Cardiac muscle cell (in vitro differentiated cells and primary cell): ENCODE measurements at regions not wholly inside any gene's neighbourhood (a gene's known extent, or its start where the extent isn't known, plus 50 kb on each side); places are given as distances from the start of the nearest gene placed in this dataset.
"Not testable (repeated sequence)": the region's sequence is repeated elsewhere in the genome, so short reads cannot be mapped to it uniquely, and the experiment has no call there.

ENCODE experiments used
- DNase-seq, 2 donors: peaks; one replicate each; pipeline versions ENCODE4 v3.0.0 to v3.0.0-alpha.2; 2010 to 2017; ENCODE audit warnings: low read depth in 1 of 2, low spot score in 1 of 2
- H3K27ac ChIP-seq: fragments of 200-600 bp; sonication (generic); 2 replicates; pipeline ENCODE4 v1.5.1; 2016
- H3K27me3 ChIP-seq: fragments of 200-600 bp; sonication (generic); 2 replicates; pipeline ENCODE4 v1.6.0; 2016; ENCODE audit warnings: control low read depth
- H3K36me3 ChIP-seq: fragments of 200-600 bp; sonication (generic); 2 replicates; pipeline ENCODE4 v1.5.1; 2016; ENCODE audit warnings: control low read depth
- H3K4me1 ChIP-seq: fragments of 200-600 bp; sonication (generic); 2 replicates; pipeline ENCODE4 v1.8.1; 2017; ENCODE audit warnings: low read depth, mild to moderate bottlenecking, mixed run types
- H3K4me3 ChIP-seq: fragments of 200-600 bp; sonication (generic); 2 replicates; pipeline ENCODE4 v1.5.1; 2016; ENCODE audit warnings: mild to moderate bottlenecking
- H3K9me3 ChIP-seq: fragments of 200-600 bp; sonication (generic); 2 replicates; pipeline ENCODE4 v1.5.1; 2017; ENCODE audit warnings: low read depth, mild to moderate bottlenecking, control low read depth

DNA sequence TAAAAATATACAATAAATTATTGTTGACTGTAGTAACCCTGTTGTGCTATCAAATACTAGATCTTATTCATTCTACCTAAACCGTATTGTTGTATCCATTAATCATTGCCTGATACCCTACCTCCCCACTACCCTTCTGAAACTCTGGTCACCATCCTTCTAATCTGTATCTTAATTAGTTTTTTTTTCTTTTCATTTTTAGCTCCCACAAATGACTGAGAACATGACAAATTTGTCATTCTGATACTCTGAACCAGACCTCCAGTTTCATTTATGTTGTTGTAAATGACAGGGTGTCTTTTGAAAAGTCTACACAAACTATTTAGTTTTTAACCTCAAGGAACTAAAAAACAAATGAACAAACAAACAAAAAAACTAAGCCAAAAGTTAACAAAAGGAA lies 185.1 kb downstream of the ZFY start:
- not testable (repeated sequence) for H3K27ac ChIP-seq, H3K9me3 ChIP-seq, H3K27me3 ChIP-seq, H3K4me1 ChIP-seq, H3K4me3 ChIP-seq, DNase-seq, H3K36me3 ChIP-seq

DNA sequence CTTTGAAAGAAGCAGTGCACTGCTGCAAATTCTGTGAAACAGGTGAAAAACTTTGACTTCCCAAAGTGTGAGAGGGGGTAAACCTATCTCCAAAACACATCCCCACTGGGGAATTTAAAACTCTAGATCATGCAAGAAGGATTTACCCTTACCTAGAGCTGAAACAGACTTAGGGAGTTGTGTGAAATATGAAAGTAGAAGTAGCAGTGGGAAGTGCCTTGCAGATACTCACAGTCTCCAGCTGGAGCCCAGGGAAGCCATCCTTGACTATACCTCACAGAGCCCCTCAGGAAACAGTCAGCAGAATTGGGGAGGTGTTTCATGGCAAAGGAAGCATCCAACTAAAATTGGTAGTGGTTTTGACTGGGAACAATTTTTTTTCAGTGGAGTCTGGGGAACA lies 185.5 kb downstream of the ZFY start:
- not testable (repeated sequence) for H3K4me1 ChIP-seq, H3K4me3 ChIP-seq, DNase-seq, H3K36me3 ChIP-seq, H3K27me3 ChIP-seq, H3K27ac ChIP-seq, H3K9me3 ChIP-seq

DNA sequence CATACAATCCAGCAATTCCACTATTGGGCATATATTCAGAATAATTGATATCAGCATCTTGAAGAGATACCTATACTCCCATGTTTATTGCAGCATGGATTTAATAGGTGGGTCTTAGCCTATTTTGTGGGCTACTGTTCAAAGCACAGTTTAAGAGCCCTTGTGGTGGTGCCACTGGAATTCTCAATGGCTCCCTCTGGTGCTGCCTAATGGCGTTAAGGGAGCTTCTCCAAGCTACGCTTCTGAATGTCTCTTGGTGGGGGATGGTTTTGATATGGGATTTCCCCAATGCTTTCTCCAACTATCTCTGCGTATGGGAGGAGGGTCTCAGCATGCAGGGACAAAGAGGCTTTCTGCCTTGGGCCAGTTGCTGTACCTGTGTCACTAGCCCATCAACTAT lies 188.3 kb downstream of the ZFY start:
- H3K4me3 ChIP-seq, H3K36me3 ChIP-seq, H3K4me1 ChIP-seq, DNase-seq, H3K27me3 ChIP-seq, H3K9me3 ChIP-seq, H3K27ac ChIP-seq: not testable (repeated sequence)

DNA sequence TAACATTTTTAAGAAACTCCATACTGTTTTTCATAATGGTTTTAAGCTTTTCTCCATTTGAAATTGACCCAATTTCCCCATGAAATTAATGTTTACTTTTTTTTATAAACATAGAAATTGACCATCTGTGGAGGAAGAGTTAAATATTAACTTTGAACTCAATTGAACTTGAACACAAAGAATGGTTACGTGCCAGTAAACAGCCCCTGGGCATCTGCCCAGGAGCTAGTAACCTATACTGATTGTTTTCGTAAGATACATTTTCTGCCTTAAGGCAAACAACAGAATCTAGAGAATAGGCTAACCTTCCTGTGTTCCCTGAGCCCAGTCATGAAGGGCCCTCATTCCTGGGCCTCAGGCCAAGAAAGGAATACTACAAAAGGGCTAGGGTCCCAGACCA lies 235.9 kb downstream of the ZFY start:
- not testable (repeated sequence) for H3K27ac ChIP-seq, H3K4me3 ChIP-seq, H3K9me3 ChIP-seq, DNase-seq, H3K4me1 ChIP-seq, H3K27me3 ChIP-seq, H3K36me3 ChIP-seq

DNA sequence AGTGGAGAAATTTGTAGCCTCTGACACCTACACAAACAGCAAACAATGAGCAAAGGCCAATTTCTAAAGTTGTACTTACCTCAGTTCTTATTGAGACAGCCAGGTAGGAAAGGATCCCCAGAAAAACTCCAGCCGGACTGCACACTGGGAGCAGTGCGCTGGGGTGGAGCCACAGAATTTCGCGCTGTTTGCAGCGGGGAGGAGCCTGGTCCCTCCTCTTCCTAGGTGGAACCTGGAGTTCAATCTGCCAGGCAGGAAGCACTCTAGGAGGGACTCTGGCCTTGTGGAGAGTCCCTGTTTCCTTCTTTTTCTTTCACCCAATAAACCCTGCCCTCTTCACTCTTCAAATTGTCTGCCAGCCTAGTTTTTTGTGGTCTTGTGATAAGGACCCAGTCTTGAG lies 259.9 kb downstream of the ZFY start:
- not testable (repeated sequence) for H3K27ac ChIP-seq, H3K36me3 ChIP-seq, H3K4me3 ChIP-seq, H3K9me3 ChIP-seq, H3K27me3 ChIP-seq, DNase-seq, H3K4me1 ChIP-seq

DNA sequence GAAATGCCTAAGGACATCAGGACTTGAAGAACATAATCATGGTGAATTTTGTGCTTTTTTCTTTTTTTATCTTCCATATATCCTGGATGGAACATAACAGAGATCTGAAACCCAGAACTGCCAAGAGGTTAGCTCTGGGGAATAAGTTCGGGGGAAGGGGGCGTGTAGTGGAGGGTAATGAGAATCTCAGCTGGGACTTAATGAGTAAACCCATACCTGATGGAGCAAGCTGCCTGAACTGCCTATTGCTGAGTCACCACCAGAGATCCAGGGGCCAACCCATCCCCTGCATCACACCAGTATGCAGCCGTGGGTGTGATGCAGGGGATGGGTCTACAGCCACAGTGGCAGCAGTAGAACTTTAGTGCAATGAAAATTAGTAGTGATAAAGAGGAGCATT lies 267.1 kb downstream of the ZFY start:
- H3K27ac ChIP-seq, H3K36me3 ChIP-seq, DNase-seq, H3K9me3 ChIP-seq, H3K4me1 ChIP-seq, H3K27me3 ChIP-seq, H3K4me3 ChIP-seq: not testable (repeated sequence)

DNA sequence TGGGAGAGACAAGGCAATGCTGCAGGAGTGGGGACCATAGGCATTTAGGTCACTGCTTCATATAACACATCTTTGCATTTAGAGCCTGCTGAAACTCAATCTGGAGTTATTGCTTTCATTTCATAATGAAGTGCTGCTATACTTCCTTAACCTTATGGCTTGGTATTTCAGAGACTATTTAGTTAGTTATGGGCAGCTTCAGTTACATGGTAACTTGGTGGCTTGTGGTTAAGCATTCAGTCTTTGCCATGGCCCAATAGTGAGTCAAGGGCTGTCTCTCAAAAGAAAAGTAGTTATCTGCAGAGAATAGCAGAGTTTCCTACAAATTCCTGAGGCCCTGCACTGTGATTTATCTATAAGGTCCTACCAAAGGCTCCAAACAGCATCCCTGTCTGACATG lies 271.6 kb downstream of the ZFY start:
- not testable (repeated sequence) for H3K36me3 ChIP-seq, H3K27ac ChIP-seq, H3K27me3 ChIP-seq, H3K4me3 ChIP-seq, H3K9me3 ChIP-seq, H3K4me1 ChIP-seq, DNase-seq

DNA sequence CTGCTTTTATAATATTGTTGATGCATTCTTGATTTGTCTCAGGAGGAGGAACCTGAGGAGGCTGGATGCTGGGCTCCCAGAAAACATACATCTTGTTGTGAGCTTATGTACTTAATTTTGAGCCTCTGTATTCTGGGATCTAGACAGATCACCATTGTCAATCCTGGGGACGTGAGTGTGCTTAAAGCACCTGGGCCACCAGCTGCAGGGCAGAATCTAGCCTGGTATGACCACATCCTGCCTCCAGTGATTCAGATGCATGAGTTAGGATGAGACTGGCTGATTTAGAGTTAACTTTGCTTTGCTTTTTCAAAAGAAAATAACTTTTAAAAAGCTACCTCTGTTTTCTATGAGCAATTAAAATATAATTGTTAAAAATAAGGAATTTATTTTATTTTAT lies 278.0 kb downstream of the ZFY start:
- not testable (repeated sequence) for H3K36me3 ChIP-seq, H3K27me3 ChIP-seq, H3K4me1 ChIP-seq, H3K27ac ChIP-seq, H3K9me3 ChIP-seq, H3K4me3 ChIP-seq, DNase-seq

DNA sequence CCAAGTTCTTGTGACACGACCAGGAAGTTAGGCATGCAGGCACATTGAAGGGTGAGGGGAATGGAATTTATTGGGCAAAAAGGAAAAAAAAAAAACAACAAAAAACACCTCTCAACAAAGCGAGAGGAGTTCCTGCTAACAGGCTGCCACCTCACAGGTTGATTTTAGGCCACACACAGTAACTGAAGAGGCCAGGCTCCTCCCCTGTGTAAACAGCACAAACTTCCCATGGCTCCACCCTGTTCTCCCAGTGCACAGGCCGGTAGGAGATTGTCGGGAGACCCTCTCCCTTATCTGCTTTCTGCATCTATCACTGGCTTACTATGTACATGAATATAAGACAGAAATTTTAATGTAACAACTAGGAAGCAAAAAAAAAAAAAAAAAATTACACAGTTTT lies 283.0 kb downstream of the ZFY start:
- H3K27ac ChIP-seq, H3K27me3 ChIP-seq: not testable (repeated sequence)

DNA sequence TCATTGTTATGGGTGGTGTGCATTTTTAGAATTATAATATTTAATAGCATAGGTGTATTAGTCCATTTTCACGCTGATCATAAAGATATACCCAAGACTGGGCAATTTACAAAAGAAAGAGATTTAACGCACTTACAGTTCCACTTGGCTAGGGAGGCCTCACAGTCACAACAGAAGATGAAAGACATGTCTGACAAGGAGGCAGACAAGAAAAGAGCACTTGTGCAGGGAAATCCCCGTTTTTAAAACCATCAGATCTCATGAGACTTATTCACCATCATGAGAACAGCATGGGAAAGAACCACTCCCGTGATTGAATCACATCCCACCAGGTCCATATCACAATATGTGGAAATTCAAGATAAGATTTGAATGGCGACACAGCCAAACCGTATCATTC lies 283.4 kb downstream of the ZFY start:
- not testable (repeated sequence) for H3K9me3 ChIP-seq, DNase-seq, H3K4me3 ChIP-seq, H3K36me3 ChIP-seq, H3K27me3 ChIP-seq, H3K27ac ChIP-seq, H3K4me1 ChIP-seq

More for the DNA sequence above, 283.0 kb downstream of the ZFY start:
- H3K9me3 ChIP-seq, H3K4me1 ChIP-seq, H3K36me3 ChIP-seq, H3K4me3 ChIP-seq, DNase-seq: not testable (repeated sequence)

DNA sequence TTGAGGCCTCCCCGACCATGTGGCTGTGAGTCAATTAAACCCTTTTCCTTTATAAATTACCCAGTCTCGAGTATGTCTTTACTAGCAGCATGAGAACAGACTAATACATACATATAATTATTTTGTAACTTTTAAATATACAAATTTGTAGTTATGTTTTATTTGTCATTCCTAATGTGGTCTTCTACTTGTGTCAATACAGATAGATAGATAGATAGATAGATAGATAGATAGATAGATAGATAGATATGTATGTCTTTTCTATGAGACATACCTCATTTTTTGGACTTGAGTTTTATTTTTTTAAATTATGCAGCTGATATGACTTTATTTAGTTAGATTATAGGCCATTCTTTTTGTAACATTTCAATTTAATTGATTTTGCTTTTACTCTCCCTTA lies 316.0 kb upstream of the TGIF2LY start:
- DNase-seq: peak in 1 of 2 donors; percentile 52
- H3K9me3 ChIP-seq, H3K36me3 ChIP-seq, H3K27ac ChIP-seq, H3K4me1 ChIP-seq, H3K4me3 ChIP-seq, H3K27me3 ChIP-seq: not testable (repeated sequence)

DNA sequence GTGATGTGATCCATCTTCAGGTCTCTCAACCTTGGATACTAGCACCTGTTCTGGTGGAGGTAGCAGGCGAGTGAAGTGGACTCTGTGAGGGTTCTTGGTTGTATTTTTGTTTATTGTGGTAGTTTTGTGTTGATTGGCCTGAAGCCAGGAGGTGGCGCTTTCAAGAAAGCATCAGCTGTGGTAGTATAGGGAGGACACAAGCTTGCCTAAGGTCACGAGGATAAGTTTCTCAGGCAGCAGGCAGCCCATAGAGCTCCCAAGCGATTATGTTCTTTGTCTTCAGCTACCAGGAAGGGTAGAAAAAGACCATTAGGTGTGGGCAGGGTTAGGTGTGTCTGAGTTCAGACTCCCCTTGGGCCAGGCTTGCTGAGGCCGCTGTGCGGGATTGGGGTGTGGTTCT lies 290.8 kb upstream of the TGIF2LY start:
- not testable (repeated sequence) for H3K9me3 ChIP-seq, H3K36me3 ChIP-seq, H3K27me3 ChIP-seq, H3K4me3 ChIP-seq, DNase-seq, H3K27ac ChIP-seq, H3K4me1 ChIP-seq

DNA sequence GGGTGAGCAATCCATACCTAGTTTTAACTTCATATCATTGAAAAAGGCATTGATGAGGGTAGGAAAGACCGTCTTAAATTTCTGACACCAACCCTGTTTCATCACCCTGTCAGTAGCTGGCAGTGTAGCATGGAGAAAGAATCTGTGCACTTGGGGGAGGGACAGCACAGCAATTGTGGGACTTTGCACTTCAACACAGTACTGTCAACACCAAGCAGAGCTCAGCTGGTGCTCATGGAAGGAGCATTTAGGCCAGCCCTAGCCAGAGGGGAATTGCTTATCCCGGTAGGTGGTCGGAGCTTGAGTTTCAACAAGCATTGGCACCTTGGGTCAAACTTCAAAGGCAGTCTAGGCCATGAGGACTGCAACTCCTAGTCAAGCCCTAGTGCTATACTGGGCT lies 281.6 kb upstream of the TGIF2LY start:
- H3K9me3 ChIP-seq, DNase-seq, H3K4me1 ChIP-seq, H3K27me3 ChIP-seq, H3K36me3 ChIP-seq, H3K27ac ChIP-seq, H3K4me3 ChIP-seq: not testable (repeated sequence)

DNA sequence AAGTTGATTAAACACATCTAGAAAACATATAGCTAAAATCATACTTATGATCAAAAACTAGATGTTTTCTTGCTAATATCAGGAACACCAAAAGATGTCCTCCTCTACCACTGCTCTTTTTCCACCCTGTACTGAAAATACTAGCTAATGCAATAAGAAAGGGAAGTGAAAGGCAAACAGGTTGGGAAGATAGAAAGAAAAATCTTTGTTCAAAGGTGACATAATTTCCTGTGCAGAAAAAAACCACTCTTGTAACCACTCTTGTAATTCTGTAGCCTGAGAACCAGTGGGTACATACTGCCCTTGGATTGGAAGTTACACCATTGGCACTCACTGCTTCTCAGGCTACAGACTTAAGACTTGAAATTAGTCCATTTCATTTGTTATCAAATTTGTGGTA lies 258.9 kb upstream of the TGIF2LY start:
- H3K4me1 ChIP-seq, H3K27ac ChIP-seq, DNase-seq, H3K4me3 ChIP-seq, H3K36me3 ChIP-seq, H3K27me3 ChIP-seq, H3K9me3 ChIP-seq: not testable (repeated sequence)

DNA sequence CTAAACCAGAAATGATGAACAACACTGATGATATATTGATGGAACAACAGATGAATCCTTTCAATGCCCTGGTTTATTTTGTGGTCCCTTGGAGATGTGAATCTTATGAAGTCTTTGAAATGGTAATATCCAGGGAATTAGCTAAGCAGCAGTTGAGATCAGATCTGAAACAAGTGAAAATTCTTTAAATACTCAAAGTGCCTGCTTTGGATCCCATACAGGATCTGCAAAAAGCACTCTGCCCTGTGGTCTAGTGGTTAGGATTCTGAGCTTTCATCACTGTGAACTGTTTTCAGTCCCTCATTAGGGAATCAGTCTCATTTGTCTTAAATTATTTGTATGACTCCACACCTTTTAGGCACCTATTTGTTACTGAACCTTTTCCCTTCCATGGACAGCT lies 211.3 kb upstream of the TGIF2LY start:
- H3K27ac ChIP-seq: not testable (repeated sequence)

More for the DNA sequence above, 211.3 kb upstream of the TGIF2LY start:
- DNase-seq, H3K36me3 ChIP-seq, H3K4me3 ChIP-seq, H3K9me3 ChIP-seq, H3K4me1 ChIP-seq, H3K27me3 ChIP-seq: not testable (repeated sequence)
